ENCODE measurements at regions not wholly inside any gene's neighbourhood (a gene's known extent, or its start where the extent isn't known, plus 50 kb on each side); places are given as distances from the start of the nearest gene placed in this dataset.

DNA sequence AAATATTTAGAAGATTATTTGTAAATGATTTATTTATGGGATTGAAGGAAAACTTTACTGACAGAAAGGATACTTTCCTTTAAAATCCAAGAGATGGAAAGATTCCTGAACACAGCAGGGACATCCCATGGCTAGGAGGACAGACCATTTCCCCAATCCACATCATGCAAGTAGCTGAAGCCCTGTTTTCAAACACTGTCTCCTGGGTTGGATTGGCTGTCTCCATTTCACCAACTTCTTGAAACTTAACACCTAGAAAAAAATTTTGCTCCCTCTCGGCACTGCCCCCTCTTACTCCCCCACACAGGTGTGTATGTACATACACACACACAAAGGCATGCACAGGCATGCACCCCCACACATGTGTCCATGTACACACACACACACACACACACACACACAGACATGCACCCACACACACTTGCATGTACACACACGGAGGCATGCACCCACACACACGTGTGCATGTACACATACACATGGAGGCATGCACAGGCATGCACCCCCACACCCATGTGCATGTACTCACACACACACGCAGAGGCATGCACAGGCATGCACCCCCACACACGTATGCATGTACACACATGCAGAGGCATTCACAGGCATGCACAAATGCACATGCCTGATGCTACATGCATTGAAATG lies 320.0 kb downstream of the CHRM3 start:
- CTCF ChIA-PET = no interaction called here

DNA sequence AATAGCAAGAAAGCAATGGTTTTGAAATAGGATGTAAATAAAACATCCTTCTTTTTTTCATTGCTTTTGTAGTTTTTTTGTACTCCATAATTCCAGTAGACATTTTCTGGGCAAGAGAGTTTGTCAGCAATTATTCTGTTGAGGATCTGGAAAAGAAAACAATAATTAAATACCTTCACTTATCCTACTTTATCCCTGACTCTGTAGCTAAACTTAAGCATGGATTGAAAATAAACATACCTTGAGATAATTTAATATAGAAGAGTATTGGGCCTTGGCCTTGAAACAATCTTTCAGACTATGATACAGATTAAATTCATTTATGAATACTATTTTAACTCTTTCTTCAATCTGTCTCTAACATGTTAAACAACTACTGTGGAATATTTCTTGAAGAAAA lies 321.2 kb downstream of the CHRM3 start:
- intact Hi-C loops (cut with micrococcal nuclease) = no loop called here
- ATAC-seq (no peak), DNase-seq (no peak)
- Histone ChIP-seq H3K9me2 (replicated peaks; ENCODE audit: low read length) (no peaks in the 10 kb centered on the region), H2AFZ (ENCODE audit: low read length) (no peak overlapping the region), H4K20me1 (ENCODE audit: low read length) (no peaks in the 10 kb centered on the region), H3K27ac (ENCODE audit: low read length) (no peak overlapping the region), H3K4me2 (ENCODE audit: low read length) (no peak overlapping the region), H3F3A (ENCODE audit: low read length, unreplicated experiment) (no peaks in the 10 kb centered on the region), H3K4me3 (ENCODE audit: low read length) (no peak overlapping the region), H3K4me1 (ENCODE audit: insufficient read depth, low read length) (no peaks in the 10 kb centered on the region), H3K79me2 (ENCODE audit: low read length) (no peaks in the 10 kb centered on the region), H3K36me3 (ENCODE audit: low read depth, low read length) (no peaks in the 10 kb centered on the region), H3K9me3 (ENCODE audit: low read length) (no peaks in the 10 kb centered on the region), H3K9ac (ENCODE audit: low read length) (no peak overlapping the region), H3K27me3 (ENCODE audit: low read length) (no peaks in the 10 kb centered on the region)
- POLR2A ChIA-PET (ENCODE audit: unreplicated experiment) = interaction anchor here (0.7 kb wide), 1 partner anchor 56 kb away, joined by 6 read pairs; no protein-coding TSS in a partner anchor
- CTCF ChIA-PET = no interaction called here
- TF ChIP-seq EZH2phosphoT487 (IDR thresholded peaks at IDR 0.05; ENCODE audit: borderline replicate concordance, low read length) = no peak
- no peak for TF ChIP-seq EZH2 (IDR thresholded peaks at IDR 0.05; ENCODE audit: low read length, unreplicated experiment)
- TF ChIP-seq, protein P1, sequence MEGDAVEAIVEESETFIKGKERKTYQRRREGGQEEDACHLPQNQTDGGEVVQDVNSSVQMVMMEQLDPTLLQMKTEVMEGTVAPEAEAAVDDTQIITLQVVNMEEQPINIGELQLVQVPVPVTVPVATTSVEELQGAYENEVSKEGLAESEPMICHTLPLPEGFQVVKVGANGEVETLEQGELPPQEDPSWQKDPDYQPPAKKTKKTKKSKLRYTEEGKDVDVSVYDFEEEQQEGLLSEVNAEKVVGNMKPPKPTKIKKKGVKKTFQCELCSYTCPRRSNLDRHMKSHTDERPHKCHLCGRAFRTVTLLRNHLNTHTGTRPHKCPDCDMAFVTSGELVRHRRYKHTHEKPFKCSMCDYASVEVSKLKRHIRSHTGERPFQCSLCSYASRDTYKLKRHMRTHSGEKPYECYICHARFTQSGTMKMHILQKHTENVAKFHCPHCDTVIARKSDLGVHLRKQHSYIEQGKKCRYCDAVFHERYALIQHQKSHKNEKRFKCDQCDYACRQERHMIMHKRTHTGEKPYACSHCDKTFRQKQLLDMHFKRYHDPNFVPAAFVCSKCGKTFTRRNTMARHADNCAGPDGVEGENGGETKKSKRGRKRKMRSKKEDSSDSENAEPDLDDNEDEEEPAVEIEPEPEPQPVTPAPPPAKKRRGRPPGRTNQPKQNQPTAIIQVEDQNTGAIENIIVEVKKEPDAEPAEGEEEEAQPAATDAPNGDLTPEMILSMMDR (conservative IDR thresholded peaks at IDR 0.05; ENCODE audit: low read depth, low read length) = no peak
- no TSS peak for BruUV-seq (replicated peaks)

More for the DNA sequence above, 320.0 kb downstream of the CHRM3 start:
- intact Hi-C loops (cut with micrococcal nuclease) = no loop called here
- no peak for DNase-seq
- Histone ChIP-seq H3K4me3 (ENCODE audit: low read length) (no peak overlapping the region), H4K20me1 (ENCODE audit: low read length) (no peaks in the 10 kb centered on the region), H3K4me1 (ENCODE audit: insufficient read depth, low read length) (no peaks in the 10 kb centered on the region), H3K79me2 (ENCODE audit: low read length) (no peaks in the 10 kb centered on the region), H3K27me3 (ENCODE audit: low read length) (no peaks in the 10 kb centered on the region), H3K27ac (ENCODE audit: low read length) (no peak overlapping the region), H3K36me3 (ENCODE audit: low read depth, low read length) (no peaks in the 10 kb centered on the region), H3F3A (ENCODE audit: low read length, unreplicated experiment) (no peaks in the 10 kb centered on the region), H3K9me3 (ENCODE audit: low read length) (no peaks in the 10 kb centered on the region), H3K9me2 (replicated peaks; ENCODE audit: low read length) (no peaks in the 10 kb centered on the region), H2AFZ (ENCODE audit: low read length) (no peak overlapping the region), H3K4me2 (ENCODE audit: low read length) (no peak overlapping the region), H3K9ac (ENCODE audit: low read length) (no peak overlapping the region)
- TF ChIP-seq, protein P1 (conservative IDR thresholded peaks at IDR 0.05; ENCODE audit: low read depth, low read length) = no peak
- TF ChIP-seq EZH2phosphoT487 (IDR thresholded peaks at IDR 0.05; ENCODE audit: borderline replicate concordance, low read length) = no peak
- TF ChIP-seq EZH2 (IDR thresholded peaks at IDR 0.05; ENCODE audit: low read length, unreplicated experiment) = no peak
- ATAC-seq = no peak
- POLR2A ChIA-PET (ENCODE audit: unreplicated experiment) = no interaction called here
- no TSS peak for BruUV-seq (replicated peaks)

DNA sequence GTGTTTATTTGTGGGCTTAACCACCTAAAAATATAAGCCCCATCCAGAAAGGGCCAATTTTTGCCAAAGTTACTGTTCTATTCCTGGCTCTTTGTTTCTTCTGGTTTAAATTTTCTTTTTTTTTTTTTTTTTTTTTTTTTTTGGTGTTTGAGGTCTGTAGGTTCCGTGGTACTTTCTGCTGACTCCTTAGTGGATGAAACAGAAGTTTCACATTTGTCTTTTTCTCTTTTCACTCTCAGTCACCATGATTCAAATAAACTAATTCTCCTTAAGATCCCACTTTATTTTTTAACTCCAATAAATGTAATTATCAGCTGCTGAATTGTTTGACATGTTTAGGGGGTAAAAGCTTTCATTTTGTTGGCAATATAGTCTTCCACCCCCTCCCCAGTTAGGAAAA lies 322.3 kb downstream of the CHRM3 start:
- no peaks in the 10 kb centered on the region for H4K20me1 ChIP-seq (ENCODE audit: low read length)
- no peak overlapping the region for H2AFZ ChIP-seq (ENCODE audit: low read length)
- no peaks in the 10 kb centered on the region for H3K9me3 ChIP-seq (ENCODE audit: low read length)
- intact Hi-C loops (cut with micrococcal nuclease) = no loop called here
- no peaks in the 10 kb centered on the region for H3K27me3 ChIP-seq (ENCODE audit: low read length)
- no peaks in the 10 kb centered on the region for H3K79me2 ChIP-seq (ENCODE audit: low read length)
- no peak overlapping the region for H3K4me3 ChIP-seq (ENCODE audit: low read length)
- DNase-seq (no peak), ATAC-seq (no peak)
- no peaks in the 10 kb centered on the region for H3K4me1 ChIP-seq (ENCODE audit: insufficient read depth, low read length)
- no peak overlapping the region for H3K4me2 ChIP-seq (ENCODE audit: low read length)
- no peaks in the 10 kb centered on the region for H3K36me3 ChIP-seq (ENCODE audit: low read depth, low read length)
- H3F3A ChIP-seq (ENCODE audit: low read length, unreplicated experiment) = no peaks in the 10 kb centered on the region
- no peak overlapping the region for H3K27ac ChIP-seq (ENCODE audit: low read length)
- no TSS peak for BruUV-seq (replicated peaks)
- ChIA-PET CTCF (no interaction called here), POLR2A (ENCODE audit: unreplicated experiment) (no interaction called here)
- no peaks in the 10 kb centered on the region for H3K9me2 ChIP-seq (replicated peaks; ENCODE audit: low read length)
- TF ChIP-seq EZH2phosphoT487 (IDR thresholded peaks at IDR 0.05; ENCODE audit: borderline replicate concordance, low read length) (no peak), EZH2 (IDR thresholded peaks at IDR 0.05; ENCODE audit: low read length, unreplicated experiment) (no peak)
- TF ChIP-seq, protein P1 (conservative IDR thresholded peaks at IDR 0.05; ENCODE audit: low read depth, low read length) = no peak
- no peak overlapping the region for H3K9ac ChIP-seq (ENCODE audit: low read length)

Data from PC-3 (cell line).